ENCODE measurements at regions not wholly inside any gene's neighbourhood (a gene's known extent, or its start where the extent isn't known, plus 50 kb on each side); places are given as distances from the start of the nearest gene placed in this dataset.

DNA sequence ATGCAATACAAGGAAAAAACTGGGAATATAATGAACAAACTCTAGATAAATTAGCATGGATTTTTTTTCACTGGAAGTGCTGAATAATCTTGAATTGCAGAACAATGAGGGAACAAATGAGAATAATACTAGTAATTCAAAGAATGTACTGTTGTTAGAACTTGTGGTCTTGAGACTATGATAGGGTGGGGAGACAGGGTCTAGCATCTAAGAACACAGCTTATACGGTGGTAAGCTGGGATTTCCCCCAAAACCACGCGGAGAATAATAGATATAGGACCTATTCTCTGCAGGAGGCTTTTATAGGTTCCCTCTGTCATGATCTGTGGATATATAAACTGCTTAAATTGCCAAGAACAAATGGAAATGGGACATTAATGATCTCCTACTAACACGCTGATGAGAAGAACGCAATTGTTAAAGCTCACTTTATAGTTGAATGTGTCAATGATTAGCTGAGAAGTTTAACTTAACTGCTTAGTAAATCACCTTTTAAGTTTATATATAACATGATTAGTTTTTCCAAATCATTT is 692.3 kb downstream of the ZPLD1 start:
- H3K79me2 ChIP-seq (ENCODE audit: control insufficient read depth, insufficient read depth, low read length): no peaks in the 10 kb centered on the region
- no peaks in the 10 kb centered on the region for H3K36me3 ChIP-seq (ENCODE audit: control insufficient read depth in 2 of 2, insufficient read depth in 2 of 2, low read length in 1 of 2)
- RAD21 ChIA-PET (ENCODE audit: unreplicated experiment): interaction anchor here (1.8 kb wide), 1 partner anchor 12 kb away, joined by 5 read pairs; no protein-coding TSS in a partner anchor
- in situ Hi-C loops (cut with MboI): no loop called here
- no peaks in the 10 kb centered on the region for H3K9me3 ChIP-seq (replicated peaks; ENCODE audit: control insufficient read depth, insufficient read depth, low read length)
- no peaks in the 10 kb centered on the region for H3K4me1 ChIP-seq (ENCODE audit: control insufficient read depth, insufficient read depth, low read length)
- H3K27ac ChIP-seq (ENCODE audit: control insufficient read depth, insufficient read depth): no peak overlapping the region
- WGBS (ENCODE audit: insufficient coverage, insufficient replicate concordance, low lambda C conversion rate, missing lambda C conversion rate): 26% methylated on average over 5 of the region's 5 CpGs
- TF ChIP-seq CHD4 (IDR thresholded peaks at IDR 0.05): no peak
- TF ChIP-seq RUNX3 (IDR thresholded peaks at IDR 0.05; ENCODE audit: low read length): peak; percentile 43
- ATAC-seq (peak; percentile 86), FAIRE-seq (peak; percentile 47), DNase-seq (ENCODE audit: low read depth, low spot score) (no peak)
- H4K20me1 ChIP-seq (ENCODE audit: control insufficient read depth, insufficient read depth): no peaks in the 10 kb centered on the region
- intact Hi-C loops (cut with micrococcal nuclease; ENCODE audit: unreplicated experiment): loop anchor here (5.0 kb wide), 1 partner anchor 90 kb away; no protein-coding TSS in a partner anchor
- SMC1A ChIA-PET (ENCODE audit: uncharacterized antibody, unreplicated experiment): interaction anchor here (1.3 to 1.5 kb wide), 2 partner anchors 89 to 455 kb away, joined by 3 read pairs; no protein-coding TSS in a partner anchor
- H3K4me2 ChIP-seq (ENCODE audit: control insufficient read depth, insufficient read depth): no peak overlapping the region
- no TSS peak for BruUV-seq (replicated peaks)
- CTCF ChIA-PET: interaction anchor here (0.6 kb wide), 1 partner anchor 34 kb away, joined by 3 read pairs; no protein-coding TSS in a partner anchor
- no peak overlapping the region for H2AFZ ChIP-seq (ENCODE audit: control insufficient read depth, low read depth, low read length)
- no peaks in the 10 kb centered on the region for H3K27me3 ChIP-seq (replicated peaks in 1 of 2; ENCODE audit: control insufficient read depth in 2 of 2, insufficient read depth in 2 of 2, low read length in 1 of 2)
- H3K4me3 ChIP-seq: no peak overlapping the region
- POLR2A ChIA-PET: no interaction called here
- H3K9ac ChIP-seq (ENCODE audit: control insufficient read depth, insufficient read depth, low read length): no peak overlapping the region

GRCh38 chr3:103127737-103128136 is 692.9 kb downstream of the ZPLD1 start:
- no peak overlapping the region for H3K4me3 ChIP-seq
- H3K9me3 ChIP-seq (replicated peaks; ENCODE audit: control insufficient read depth, insufficient read depth, low read length): no peaks in the 10 kb centered on the region
- FAIRE-seq (peak; percentile 59), DNase-seq (ENCODE audit: low read depth, low spot score) (peak; percentile 13), ATAC-seq (peak; percentile 88)
- H3K4me1 ChIP-seq (ENCODE audit: control insufficient read depth, insufficient read depth, low read length): no peaks in the 10 kb centered on the region
- CTCF ChIA-PET: interaction anchor here (0.6 kb wide), 1 partner anchor 34 kb away, joined by 3 read pairs; no protein-coding TSS in a partner anchor
- no peaks in the 10 kb centered on the region for H3K79me2 ChIP-seq (ENCODE audit: control insufficient read depth, insufficient read depth, low read length)
- in situ Hi-C loops (cut with MboI): no loop called here
- no peaks in the 10 kb centered on the region for H3K36me3 ChIP-seq (ENCODE audit: control insufficient read depth in 2 of 2, insufficient read depth in 2 of 2, low read length in 1 of 2)
- no peaks in the 10 kb centered on the region for H3K27me3 ChIP-seq (replicated peaks in 1 of 2; ENCODE audit: control insufficient read depth in 2 of 2, insufficient read depth in 2 of 2, low read length in 1 of 2)
- 0% methylated on average over 1 of the region's 1 CpG for WGBS (ENCODE audit: insufficient coverage, insufficient replicate concordance, low lambda C conversion rate, missing lambda C conversion rate)
- H3K9ac ChIP-seq (ENCODE audit: control insufficient read depth, insufficient read depth, low read length): no peak overlapping the region
- H2AFZ ChIP-seq (ENCODE audit: control insufficient read depth, low read depth, low read length): no peak overlapping the region
- intact Hi-C loops (cut with micrococcal nuclease; ENCODE audit: unreplicated experiment): loop anchor here (5.0 kb wide), 1 partner anchor 90 kb away; no protein-coding TSS in a partner anchor
- no TSS peak for BruUV-seq (replicated peaks)
- POLR2A ChIA-PET: no interaction called here
- TF ChIP-seq PAX8 (IDR thresholded peaks at IDR 0.05) (no peak), ATF2 (IDR thresholded peaks at IDR 0.05; ENCODE audit: low read length) (0 out of 2 replicates have a peak, but pooled peaks have one; percentile 52), BCL11A (IDR thresholded peaks at IDR 0.05; ENCODE audit: low read depth, low read length) (peak; percentile 19; the same call in 1 of the 2 replicates), JUNB (IDR thresholded peaks at IDR 0.05) (peak; percentile 73), CBFB (IDR thresholded peaks at IDR 0.05; ENCODE audit: low read depth) (0 out of 2 replicates have a peak, but pooled peaks have one; percentile 19), EP300 (IDR thresholded peaks at IDR 0.05; ENCODE audit: borderline replicate concordance in 1 of 2, control insufficient read depth in 1 of 2, low read depth in 2 of 2, low read length in 2 of 2) (peak in 1 of 2 experiments; percentile 42; a peak in 1 of 4 replicates), BRCA1 (IDR thresholded peaks at IDR 0.05; ENCODE audit: low read depth, low read length) (no peak), RUNX3 (IDR thresholded peaks at IDR 0.05; ENCODE audit: low read length) (peak; percentile 84), EGR1 (IDR thresholded peaks at IDR 0.05; ENCODE audit: borderline replicate concordance in 1 of 2, low read depth in 2 of 2, low read length in 2 of 2) (no peak), MEF2A (IDR thresholded peaks at IDR 0.05; ENCODE audit: insufficient read depth, low read depth, low read length) (0 out of 2 replicates have a peak, but pooled peaks have one; percentile 56), NFIC (IDR thresholded peaks at IDR 0.05; ENCODE audit: low read depth, low read length) (peak; percentile 69; the same call in 1 of the 2 replicates)
- RAD21 ChIA-PET (ENCODE audit: unreplicated experiment): interaction anchor here (1.8 kb wide), 1 partner anchor 11 kb away, joined by 5 read pairs; no protein-coding TSS in a partner anchor
- no peak overlapping the region for H3K27ac ChIP-seq (ENCODE audit: control insufficient read depth, insufficient read depth)
- SMC1A ChIA-PET (ENCODE audit: uncharacterized antibody, unreplicated experiment): interaction anchor here (1.3 kb wide), 1 partner anchor 456 kb away, joined by 3 read pairs; no protein-coding TSS in a partner anchor
- no peaks in the 10 kb centered on the region for H4K20me1 ChIP-seq (ENCODE audit: control insufficient read depth, insufficient read depth)
- H3K4me2 ChIP-seq (ENCODE audit: control insufficient read depth, insufficient read depth): no peak overlapping the region
